ENCODE measurements at regions not wholly inside any gene's neighbourhood (a gene's known extent, or its start where the extent isn't known, plus 50 kb on each side); places are given as distances from the start of the nearest gene placed in this dataset.

DNA sequence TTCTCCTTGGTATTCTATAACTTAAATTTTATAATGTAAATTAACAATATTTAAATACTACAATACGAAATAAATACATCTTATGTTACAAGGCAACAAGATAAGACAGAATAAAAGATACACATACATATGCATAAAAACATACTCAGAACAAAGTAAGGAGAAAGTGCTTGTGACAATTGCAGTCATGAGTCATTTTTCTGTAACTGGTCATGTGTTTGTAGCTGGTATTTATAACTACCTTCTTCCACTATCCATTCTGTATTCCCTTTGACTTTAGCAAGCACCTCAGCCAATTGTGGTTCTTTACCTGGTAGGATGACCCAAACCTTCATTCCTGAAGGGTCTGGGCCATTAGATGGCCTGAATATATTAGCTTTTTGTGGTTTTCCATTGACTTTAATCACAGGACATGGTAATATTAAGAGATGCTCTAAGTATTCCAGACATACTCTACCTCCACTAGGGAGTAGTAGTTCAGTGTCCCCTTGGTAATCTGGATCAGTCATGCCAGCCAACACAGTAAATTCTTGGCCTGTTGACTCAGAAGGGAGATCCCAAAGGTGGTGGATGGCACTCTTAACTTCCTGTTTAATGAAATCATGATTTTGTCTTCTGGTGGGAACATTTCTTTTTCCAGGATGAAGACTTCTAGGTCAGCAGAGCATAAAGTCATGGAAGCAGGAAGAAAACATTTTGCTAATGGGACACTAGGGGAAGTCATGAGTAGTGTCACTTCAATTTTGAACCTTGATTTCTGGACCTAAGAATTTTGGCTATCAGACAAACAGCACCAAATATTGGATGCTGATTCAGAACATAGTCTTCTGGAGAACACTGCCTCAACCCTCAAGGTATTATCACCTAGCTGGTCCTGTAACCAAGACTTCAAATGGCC lies 733.7 kb upstream of the IGFBP3 start:
- Histone ChIP-seq H3K27me3 (replicated peaks in 1 of 2; ENCODE audit: control insufficient read depth in 2 of 2, insufficient read depth in 2 of 2, low read length in 1 of 2) (no peaks in the 10 kb centered on the region), H3K9me3 (replicated peaks; ENCODE audit: control insufficient read depth, insufficient read depth, low read length) (no peaks in the 10 kb centered on the region), H3K36me3 (ENCODE audit: control insufficient read depth in 2 of 2, insufficient read depth in 2 of 2, low read length in 1 of 2) (no peaks in the 10 kb centered on the region), H3K4me2 (ENCODE audit: control insufficient read depth, insufficient read depth) (no peak overlapping the region), H3K27ac (ENCODE audit: control insufficient read depth, insufficient read depth) (no peak overlapping the region), H2AFZ (ENCODE audit: control insufficient read depth, low read depth, low read length) (no peak overlapping the region), H4K20me1 (ENCODE audit: control insufficient read depth, insufficient read depth) (no peaks in the 10 kb centered on the region), H3K9ac (ENCODE audit: control insufficient read depth, insufficient read depth, low read length) (no peak overlapping the region), H3K4me3 (no peak overlapping the region), H3K79me2 (ENCODE audit: control insufficient read depth, insufficient read depth, low read length) (no peaks in the 10 kb centered on the region), H3K4me1 (ENCODE audit: control insufficient read depth, insufficient read depth, low read length) (no peaks in the 10 kb centered on the region)
- no peak for ATAC-seq
- ChIA-PET CTCF (interaction anchor here (1.4 to 4.7 kb wide), 2 partner anchors 8 to 29 kb away, joined by 5 to 19 read pairs; no protein-coding TSS in a partner anchor), RAD21 (ENCODE audit: unreplicated experiment) (interaction anchor here (0.8 to 5.6 kb wide), 3 partner anchors 7 to 36 kb away, joined by 3 to 42 read pairs (median 25); no protein-coding TSS in a partner anchor), SMC1A (ENCODE audit: uncharacterized antibody, unreplicated experiment) (interaction anchor here (0.6 to 3.6 kb wide), 4 partner anchors 11 to 303 kb away, joined by 3 to 23 read pairs (median 6); no protein-coding TSS in a partner anchor), POLR2A (interaction anchor here (1.4 kb wide), 1 partner anchor 9 kb away, joined by 3 read pairs; no protein-coding TSS in a partner anchor)
- intact Hi-C loops (cut with micrococcal nuclease; ENCODE audit: unreplicated experiment) (no loop called here), in situ Hi-C loops (cut with MboI) (no loop called here)
- BruUV-seq (replicated peaks), result no TSS peak
- 0% methylated on average over 1 of the region's 1 CpG for WGBS (ENCODE audit: insufficient coverage, insufficient replicate concordance, low lambda C conversion rate, missing lambda C conversion rate)
- no peak for FAIRE-seq
- no peak for DNase-seq (ENCODE audit: low read depth, low spot score)
- TF ChIP-seq HCFC1 (IDR thresholded peaks at IDR 0.05; ENCODE audit: low read length) (no peak), MTA3 (IDR thresholded peaks at IDR 0.05; ENCODE audit: borderline replicate concordance, low read length) (no peak), WRNIP1 (IDR thresholded peaks at IDR 0.05; ENCODE audit: borderline replicate concordance, low read depth, low read length) (no peak), SPI1 (IDR thresholded peaks at IDR 0.05; ENCODE audit: borderline replicate concordance, insufficient read depth, low read depth, low read length) (no peak), EGR1 (IDR thresholded peaks at IDR 0.05; ENCODE audit: borderline replicate concordance in 1 of 2, low read depth in 2 of 2, low read length in 2 of 2) (no peak), EED (IDR thresholded peaks at IDR 0.05; ENCODE audit: low read depth) (no peak), MEF2B (IDR thresholded peaks at IDR 0.05; ENCODE audit: partially characterized antibody, poor library complexity, severe bottlenecking) (no peak), EP300 (IDR thresholded peaks at IDR 0.05; ENCODE audit: borderline replicate concordance in 1 of 2, control insufficient read depth in 1 of 2, low read depth in 2 of 2, low read length in 2 of 2) (no peak), SUZ12 (IDR thresholded peaks at IDR 0.05; ENCODE audit: unreplicated experiment) (no peak), BCL3 (IDR thresholded peaks at IDR 0.05; ENCODE audit: borderline replicate concordance, insufficient read depth, low read depth, low read length, poor library complexity, severe bottlenecking) (no peak), IKZF2 (IDR thresholded peaks at IDR 0.05) (no peak)
